H1 (cell line): ENCODE measurements at regions not wholly inside any gene's neighbourhood (a gene's known extent, or its start where the extent isn't known, plus 50 kb on each side); places are given as distances from the start of the nearest gene placed in this dataset.

ENCODE experiments used
- CTCF ChIA-PET: fragments of 300-600 bp; sonication (Branson Sonifier 250); formaldehyde crosslinking; loops from one replicate; lab custom pipeline; 2021; ENCODE audit not compliant: partially characterized antibody; lab: Charles Lee
- POLR2A ChIA-PET: fragments of 300-600 bp; sonication (Branson Sonifier 250); formaldehyde crosslinking; loops from one replicate; lab custom pipeline; 2021; ENCODE audit warnings: inconsistent platforms; ENCODE audit not compliant: partially characterized antibody; lab: Charles Lee
- DNase-seq, 2 experiments: peaks; one replicate each; pipeline versions ENCODE4 v3.0.0 to v3.0.0-alpha.2; 2010 to 2022; ENCODE audit warnings: low spot score in 2 of 2, low read depth in 1 of 2, mixed read lengths in 1 of 2
- FAIRE-seq: peaks from 2 replicates; lab custom pipeline; 2011; peaks lifted over from hg19 to GRCh38; lab: Jason Lieb, UNC
- H2AFZ ChIP-seq: 2 replicates; pipeline ENCODE4 v1.8.1; 2012; ENCODE audit warnings: low read length, inconsistent platforms
- H2AK5ac ChIP-seq: 2 replicates; pipeline ENCODE4 v1.6.1; 2013; ENCODE audit warnings: low read depth, low read length
- H2BK120ac ChIP-seq: replicated peaks from 2 replicates; pipeline ENCODE3; 2013; ENCODE audit warnings: low read depth, low read length, inconsistent platforms
- H2BK12ac ChIP-seq: 2 replicates; pipeline ENCODE4 v1.6.1; 2013; ENCODE audit warnings: low read depth, low read length
- H2BK15ac ChIP-seq: 2 replicates; pipeline ENCODE4 v1.6.1; 2013; ENCODE audit warnings: low read length
- H2BK20ac ChIP-seq: 2 replicates; pipeline ENCODE4 v1.6.1; 2013; ENCODE audit warnings: low read length
- H2BK5ac ChIP-seq: 2 replicates; pipeline ENCODE4 v1.6.1; 2013; ENCODE audit warnings: low read depth, low read length
- H3K14ac ChIP-seq: 2 replicates; pipeline ENCODE4 v1.6.1; 2013; ENCODE audit warnings: inconsistent platforms; ENCODE audit not compliant: insufficient read length
- H3K18ac ChIP-seq: 2 replicates; pipeline ENCODE4 v1.6.1; 2013; ENCODE audit warnings: low read length; ENCODE audit errors: extremely low read depth
- H3K23ac ChIP-seq: 2 replicates; pipeline ENCODE4 v1.6.1; 2013; ENCODE audit warnings: inconsistent platforms; ENCODE audit not compliant: insufficient read length
- H3K23me2 ChIP-seq: 2 replicates; pipeline ENCODE4 v1.6.1; 2013; ENCODE audit warnings: low read depth, low read length
- H3K27ac ChIP-seq: 2 replicates; pipeline ENCODE4 v1.6.1; 2011; ENCODE audit warnings: low read depth, low read length, inconsistent platforms
- H3K27me3 ChIP-seq, 4 experiments: replicated peaks in 1 of 4; 1 replicate in 1 of 4; 2 replicates in 3 of 4; pipeline versions ENCODE4 v1.6.1 to v1.8.1; 2011 to 2013; ENCODE audit warnings: low read length in 3 of 4, mild to moderate bottlenecking in 3 of 4, inconsistent platforms in 2 of 4, mixed read lengths in 2 of 4, moderate library complexity in 1 of 4; ENCODE audit not compliant: control insufficient read depth in 3 of 4, insufficient read depth in 3 of 4; ENCODE audit errors: extremely low read depth in 1 of 4
- H3K36me3 ChIP-seq, 4 experiments: 2 replicates each; pipeline versions ENCODE4 v1.6.1 to v1.8.1; 2011 to 2013; ENCODE audit warnings: mild to moderate bottlenecking in 4 of 4, low read length in 3 of 4, moderate library complexity in 2 of 4, control low read depth in 1 of 4, inconsistent platforms in 1 of 4; ENCODE audit not compliant: insufficient read depth in 4 of 4, control insufficient read depth in 2 of 4
- H3K4ac ChIP-seq: replicated peaks from 2 replicates; pipeline ENCODE3; 2013; ENCODE audit warnings: low read length, low read depth, mixed read lengths, inconsistent platforms; ENCODE audit not compliant: insufficient read length
- H3K4me1 ChIP-seq, 4 experiments: replicated peaks in 1 of 4; 1 replicate in 1 of 4; 2 replicates in 3 of 4; pipeline versions ENCODE4 v1.6.1 to v1.8.1; 2011 to 2013; ENCODE audit warnings: low read length in 3 of 4, inconsistent platforms in 2 of 4, mixed read lengths in 1 of 4; ENCODE audit not compliant: insufficient read depth in 4 of 4, control insufficient read depth in 3 of 4
- H3K4me2 ChIP-seq, 2 experiments: 2 replicates each; pipeline versions ENCODE4 v1.6.1 to v1.8.1; 2011 to 2013; ENCODE audit warnings: low read depth in 2 of 2, low read length in 2 of 2, control low read depth in 1 of 2, inconsistent platforms in 1 of 2, mild to moderate bottlenecking in 1 of 2; ENCODE audit not compliant: insufficient read depth in 1 of 2
- H3K4me3 ChIP-seq, 4 experiments: fragments of 200-600, 300-600 bp in 1 of 4; sonication (generic), shearing (Covaris generic), sonication (Bioruptor Twin) in 1 of 4; 2 replicates each; pipeline versions ENCODE4 v1.5.1 to v1.8.1; 2011 to 2016; ENCODE audit warnings: low read length in 4 of 4, low read depth in 3 of 4, control low read depth in 2 of 4, inconsistent platforms in 2 of 4, mild to moderate bottlenecking in 2 of 4, mixed read lengths in 1 of 4, moderate library complexity in 1 of 4; ENCODE audit not compliant: insufficient read depth in 2 of 4; ENCODE audit errors: extremely low read depth in 1 of 4
- H3K56ac ChIP-seq: replicated peaks from 2 replicates; pipeline ENCODE3; 2013; ENCODE audit warnings: low read depth, mild to moderate bottlenecking, mixed read lengths, low read length, inconsistent platforms; ENCODE audit not compliant: insufficient read length
- H3K79me1 ChIP-seq: 2 replicates; pipeline ENCODE4 v1.6.1; 2013; ENCODE audit warnings: low read depth, low read length, control low read depth
- H3K79me2 ChIP-seq, 2 experiments: 2 replicates each; pipeline versions ENCODE4 v1.6.1 to v1.8.1; 2012 to 2013; ENCODE audit warnings: low read length in 2 of 2, mild to moderate bottlenecking in 2 of 2, inconsistent platforms in 1 of 2; ENCODE audit not compliant: insufficient read depth in 2 of 2, control insufficient read depth in 1 of 2
- H3K9ac ChIP-seq, 4 experiments: replicated peaks in 1 of 4; 1 replicate in 1 of 4; 2 replicates in 3 of 4; pipeline versions ENCODE4 v1.6.1 to v1.8.1; 2011 to 2013; ENCODE audit warnings: low read depth in 3 of 4, low read length in 3 of 4, control low read depth in 2 of 4, mild to moderate bottlenecking in 2 of 4, moderate library complexity in 2 of 4, inconsistent platforms in 1 of 4; ENCODE audit errors: extremely low read depth in 1 of 4
- H3K9me3 ChIP-seq, 2 experiments: 2 replicates each; pipeline versions ENCODE4 v1.6.1 to v1.8.1; 2012 to 2013; ENCODE audit warnings: mild to moderate bottlenecking in 2 of 2, moderate library complexity in 2 of 2, control low read depth in 1 of 2, inconsistent platforms in 1 of 2, low read depth in 1 of 2, low read length in 1 of 2, mixed read lengths in 1 of 2; ENCODE audit not compliant: insufficient read depth in 2 of 2
- H4K20me1 ChIP-seq, 2 experiments: replicated peaks in 1 of 2; 2 replicates each; pipeline versions ENCODE3 to v1.8.1; 2011 to 2013; ENCODE audit warnings: inconsistent platforms in 2 of 2, low read length in 2 of 2, mild to moderate bottlenecking in 1 of 2; ENCODE audit not compliant: insufficient read depth in 2 of 2, control insufficient read depth in 1 of 2
- H4K5ac ChIP-seq: 2 replicates; pipeline ENCODE4 v1.6.1; 2013; ENCODE audit warnings: low read length, low read depth, mixed read lengths, inconsistent platforms; ENCODE audit not compliant: insufficient read length
- H4K8ac ChIP-seq: 2 replicates; pipeline ENCODE4 v1.8.0; 2013; ENCODE audit warnings: mild to moderate bottlenecking, moderate library complexity, low read length, inconsistent platforms; ENCODE audit not compliant: insufficient read depth; ENCODE audit errors: extremely low read depth
- H4K91ac ChIP-seq: replicated peaks from 2 replicates; pipeline ENCODE3; 2013; ENCODE audit warnings: low read length, mixed read lengths, inconsistent platforms; ENCODE audit not compliant: insufficient read length
- BACH1 ChIP-seq: IDR thresholded peaks from 2 replicates; pipeline ENCODE4 v1.6.1; 2012; ENCODE audit warnings: low read length, improper control_type of control experiment
- CEBPB ChIP-seq: IDR thresholded peaks from 2 replicates; pipeline ENCODE4 v1.6.1; 2012; ENCODE audit warnings: low read depth, low read length
- JUND ChIP-seq: IDR thresholded peaks from 2 replicates; pipeline ENCODE4 v1.6.1; 2011; ENCODE audit warnings: mild to moderate bottlenecking, improper control_type of control experiment, low read length
- WGBS, 2 experiments: shearing (Covaris generic) in 1 of 2; methylation state at CpG; one replicate each; pipeline versions ENCODE4 v1.1.6 to v1.1.7; 2013 to 2015; ENCODE audit warnings: low lambda C conversion rate in 2 of 2, mixed read lengths in 2 of 2, inconsistent platforms in 1 of 2, low coverage in 1 of 2, missing lambda C conversion rate in 1 of 2; ENCODE audit not compliant: insufficient replicate concordance in 2 of 2, insufficient coverage in 1 of 2, insufficient read length in 1 of 2; ENCODE audit errors: extremely low coverage in 1 of 2, missing lambda C conversion rate in 1 of 2; 5-methylcytosine and 5-hydroxymethylcytosine counted together

DNA sequence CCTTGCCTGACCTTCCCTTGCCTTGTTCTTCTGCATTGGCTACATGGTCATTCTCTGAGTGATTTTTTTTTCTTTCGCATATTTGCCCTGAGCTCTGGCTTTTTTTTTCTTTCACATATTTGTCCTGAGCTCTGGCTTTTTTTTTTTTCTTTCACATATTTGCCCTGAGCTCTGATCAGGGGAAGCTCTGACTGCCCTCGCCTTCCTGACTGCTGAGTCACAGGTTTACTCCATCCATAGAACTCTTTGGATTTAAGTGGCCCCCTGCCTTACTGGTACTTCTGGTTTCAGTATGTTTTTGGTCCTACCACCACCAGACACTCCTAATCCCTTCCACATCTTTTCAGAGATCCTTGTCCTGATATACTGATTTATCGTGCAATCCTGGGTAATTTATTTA is 201.1 kb downstream of the OGFRL1 start:
- FAIRE-seq (no peak), DNase-seq (no peak)
- Histone ChIP-seq H3K56ac (no peak overlapping the region), H3K79me1 (no peaks in the 10 kb centered on the region), H3K14ac (no peak overlapping the region), H4K8ac (no peak overlapping the region), H2BK15ac (no peak overlapping the region), H3K36me3 (no peaks in the 10 kb centered on the region), H3K18ac (no peak overlapping the region), H3K4me2 (no peak overlapping the region), H4K91ac (no peak overlapping the region), H2AK5ac (no peak overlapping the region), H3K4ac (no peak overlapping the region), H3K4me1 (no peaks in the 10 kb centered on the region), H3K23me2 (no peaks in the 10 kb centered on the region), H2BK12ac (no peak overlapping the region), H2BK5ac (no peak overlapping the region), H4K5ac (no peak overlapping the region), H2AFZ (no peak overlapping the region), H3K79me2 (no peaks in the 10 kb centered on the region), H2BK20ac (no peak overlapping the region), H3K27me3 (no peaks in the 10 kb centered on the region), H3K27ac (no peak overlapping the region), H3K9me3 (no peaks in the 10 kb centered on the region), H2BK120ac (no peak overlapping the region), H3K9ac (no peak overlapping the region), H4K20me1 (no peaks in the 10 kb centered on the region), H3K4me3 (no peak overlapping the region), H3K23ac (no peak overlapping the region)
- TF ChIP-seq BACH1 (peak; percentile 26; the same call in 1 of the 2 replicates), JUND (peak; percentile 13; the same call in 1 of the 2 replicates), CEBPB (no peak)
- WGBS, 2 experiments = 55% methylated on average over 3 of the region's 3 CpGs; no CpG with 5 or more reads in 1 of the 2 experiments
- CTCF ChIA-PET = interaction anchor here (1.7 kb wide), 1 partner anchor 101 kb away, joined by 5 read pairs; no protein-coding TSS in a partner anchor
- POLR2A ChIA-PET = no interaction called here
